ENCODE measurements at regions not wholly inside any gene's neighbourhood (a gene's known extent, or its start where the extent isn't known, plus 50 kb on each side); places are given as distances from the start of the nearest gene placed in this dataset.

DNA sequence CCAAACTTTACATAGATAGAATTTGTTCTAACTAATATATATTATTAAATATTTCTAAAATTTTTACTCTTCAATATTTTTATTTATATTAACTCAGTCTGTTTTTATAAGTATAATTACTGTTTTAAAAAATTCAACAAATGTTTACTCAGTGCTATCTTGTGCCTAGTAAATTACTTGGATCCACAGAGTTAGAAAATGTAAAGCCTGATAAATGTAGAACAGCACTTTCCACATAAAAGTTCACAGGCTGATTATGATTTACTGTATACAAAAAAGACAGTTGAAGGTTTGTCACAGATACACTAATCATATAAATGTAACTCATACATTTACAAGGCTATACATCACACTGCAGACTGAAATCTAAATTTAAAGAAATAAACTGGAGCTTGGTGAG lies 170.0 kb downstream of the FOXG1 start:
- H2BK120ac ChIP-seq (replicated peaks; ENCODE audit: low read depth, low read length), result no peak overlapping the region
- FAIRE-seq (no peak), DNase-seq (ENCODE audit: low read depth in 1 of 2, low spot score in 2 of 2) (no peak)
- H3K14ac ChIP-seq (ENCODE audit: insufficient read length), result no peak overlapping the region
- H3K4me2 ChIP-seq (ENCODE audit: insufficient read depth in 1 of 2, low read depth in 2 of 2, low read length in 2 of 2), result no peak overlapping the region
- no peaks in the 10 kb centered on the region for H3K4me1 ChIP-seq (replicated peaks in 1 of 4; ENCODE audit: control insufficient read depth in 3 of 4, insufficient read depth in 4 of 4, low read length in 3 of 4)
- H2BK5ac ChIP-seq (ENCODE audit: low read depth, low read length), result no peak overlapping the region
- no peaks in the 10 kb centered on the region for H3K36me3 ChIP-seq (ENCODE audit: control insufficient read depth in 2 of 4, insufficient read depth in 4 of 4, low read length in 3 of 4)
- H2BK12ac ChIP-seq (ENCODE audit: low read depth, low read length), result no peak overlapping the region
- H4K20me1 ChIP-seq (replicated peaks in 1 of 2; ENCODE audit: control insufficient read depth in 1 of 2, insufficient read depth in 2 of 2, low read length in 2 of 2), result no peaks in the 10 kb centered on the region
- H3K4me3 ChIP-seq (ENCODE audit: extremely low read depth in 1 of 4, insufficient read depth in 2 of 4, low read depth in 3 of 4, low read length in 4 of 4), result no peak overlapping the region
- H2AFZ ChIP-seq (ENCODE audit: low read length), result no peak overlapping the region
- H3K18ac ChIP-seq (ENCODE audit: extremely low read depth, low read length), result no peak overlapping the region
- H3K27ac ChIP-seq (ENCODE audit: low read depth, low read length), result no peak overlapping the region
- TF ChIP-seq HDAC2 (IDR thresholded peaks at IDR 0.05; ENCODE audit: borderline replicate concordance in 1 of 2, low read depth in 2 of 2, low read length in 2 of 2) (no peak), EP300 (IDR thresholded peaks at IDR 0.05; ENCODE audit: borderline replicate concordance in 1 of 2, low read depth in 2 of 2, low read length in 2 of 2) (no peak), CREB1 (IDR thresholded peaks at IDR 0.05) (no peak), GTF2F1 (IDR thresholded peaks at IDR 0.05; ENCODE audit: borderline replicate concordance, low read depth, low read length) (no peak), SP2 (IDR thresholded peaks at IDR 0.05; ENCODE audit: low read length) (no peak), SRF (IDR thresholded peaks at IDR 0.05; ENCODE audit: low read depth, low read length) (no peak), CEBPB (IDR thresholded peaks at IDR 0.05; ENCODE audit: low read depth, low read length) (no peak), CBX5 (IDR thresholded peaks at IDR 0.05; ENCODE audit: low read depth, low read length) (no peak), ASH2L (IDR thresholded peaks at IDR 0.05; ENCODE audit: low read length) (no peak), KDM4A (IDR thresholded peaks at IDR 0.05; ENCODE audit: low read depth, low read length, severe bottlenecking) (no peak), POLR2AphosphoS5 (IDR thresholded peaks at IDR 0.05; ENCODE audit: low read depth, low read length) (no peak), TCF12 (IDR thresholded peaks at IDR 0.05; ENCODE audit: low read depth, low read length) (no peak), KDM5A (IDR thresholded peaks at IDR 0.05; ENCODE audit: low read length) (no peak), RFX5 (IDR thresholded peaks at IDR 0.05; ENCODE audit: borderline replicate concordance, low read depth, low read length) (no peak)
- ChIA-PET CTCF (ENCODE audit: partially characterized antibody) (no interaction called here), POLR2A (ENCODE audit: partially characterized antibody) (no interaction called here)
- H3K23ac ChIP-seq (ENCODE audit: insufficient read length), result no peak overlapping the region
- no peak overlapping the region for H2AK5ac ChIP-seq (ENCODE audit: low read depth, low read length)
- no peak overlapping the region for H3K9ac ChIP-seq (replicated peaks in 1 of 4; ENCODE audit: extremely low read depth in 1 of 4, low read depth in 3 of 4, low read length in 3 of 4)
- no peak overlapping the region for H2BK20ac ChIP-seq (ENCODE audit: low read length)
- no peak overlapping the region for H3K56ac ChIP-seq (replicated peaks; ENCODE audit: insufficient read length, low read depth, low read length)
- H3K9me3 ChIP-seq (ENCODE audit: insufficient read depth in 2 of 2, low read depth in 1 of 2, low read length in 1 of 2), result no peaks in the 10 kb centered on the region
- no peak overlapping the region for H3K4ac ChIP-seq (replicated peaks; ENCODE audit: insufficient read length, low read depth, low read length)
- H4K8ac ChIP-seq (ENCODE audit: extremely low read depth, insufficient read depth, low read length), result no peak overlapping the region
- H2BK15ac ChIP-seq (ENCODE audit: low read length), result no peak overlapping the region
- no peaks in the 10 kb centered on the region for H3K79me1 ChIP-seq (ENCODE audit: low read depth, low read length)
- no peak overlapping the region for H4K91ac ChIP-seq (replicated peaks; ENCODE audit: insufficient read length, low read length)
- H3K23me2 ChIP-seq (ENCODE audit: low read depth, low read length), result no peaks in the 10 kb centered on the region
- H3K79me2 ChIP-seq (ENCODE audit: control insufficient read depth in 1 of 2, insufficient read depth in 2 of 2, low read length in 2 of 2), result no peaks in the 10 kb centered on the region
- no peak overlapping the region for H4K5ac ChIP-seq (ENCODE audit: insufficient read length, low read depth, low read length)
- no peaks in the 10 kb centered on the region for H3K27me3 ChIP-seq (replicated peaks in 1 of 4; ENCODE audit: control insufficient read depth in 3 of 4, extremely low read depth in 1 of 4, insufficient read depth in 3 of 4, low read length in 3 of 4)
